Osteocyte (in vitro differentiated cells): ENCODE measurements at regions not wholly inside any gene's neighbourhood (a gene's known extent, or its start where the extent isn't known, plus 50 kb on each side); places are given as distances from the start of the nearest gene placed in this dataset.

Experiments
- DNase-seq: peaks from one replicate; pipeline ENCODE4 v3.0.0; 2021; ENCODE audit warnings: mixed read lengths; ENCODE audit not compliant: unreplicated experiment; ENCODE audit errors: extremely low spot score
- H3K27ac Mint-ChIP-seq: one replicate; pipeline ENCODE4 v1.8.0; 2021; ENCODE audit warnings: mild to moderate bottlenecking, mixed read lengths; ENCODE audit not compliant: unreplicated experiment
- H3K27me3 Mint-ChIP-seq: one replicate; pipeline ENCODE4 v1.8.0; 2021; ENCODE audit warnings: mixed read lengths; ENCODE audit not compliant: unreplicated experiment
- H3K36me3 Mint-ChIP-seq: one replicate; pipeline ENCODE4 v1.8.0; 2021; ENCODE audit warnings: mixed read lengths; ENCODE audit not compliant: unreplicated experiment
- H3K4me1 Mint-ChIP-seq: one replicate; pipeline ENCODE4 v1.8.0; 2021; ENCODE audit warnings: mixed read lengths; ENCODE audit not compliant: unreplicated experiment
- H3K4me3 Mint-ChIP-seq: one replicate; pipeline ENCODE4 v1.8.0; 2021; ENCODE audit warnings: mild to moderate bottlenecking, moderate library complexity, mixed read lengths; ENCODE audit not compliant: unreplicated experiment
- H3K9me3 Mint-ChIP-seq: one replicate; pipeline ENCODE4 v1.8.0; 2021; ENCODE audit warnings: mixed read lengths; ENCODE audit not compliant: unreplicated experiment
- CTCF ChIP-seq: fragments of 200-600 bp; sonication (generic); IDR thresholded peaks from 2 replicates; pipeline ENCODE4 v1.5.0; 2021; ENCODE audit warnings: antibody characterized with exemption, mild to moderate bottlenecking, moderate library complexity

GRCh38 chr4:121277194-121278105, 103.4 kb downstream of the QRFPR start:
- Mint-ChIP-seq H3K4me1 (no peaks in the 10 kb centered on the region), H3K27me3 (peaks cover 5% of the 10 kb centered on the region), H3K4me3 (no peak overlapping the region), H3K36me3 (no peaks in the 10 kb centered on the region), H3K9me3 (peaks cover 3% of the 10 kb centered on the region), H3K27ac (no peak overlapping the region)
- DNase-seq = no peak
- no peak for TF ChIP-seq CTCF

DNA sequence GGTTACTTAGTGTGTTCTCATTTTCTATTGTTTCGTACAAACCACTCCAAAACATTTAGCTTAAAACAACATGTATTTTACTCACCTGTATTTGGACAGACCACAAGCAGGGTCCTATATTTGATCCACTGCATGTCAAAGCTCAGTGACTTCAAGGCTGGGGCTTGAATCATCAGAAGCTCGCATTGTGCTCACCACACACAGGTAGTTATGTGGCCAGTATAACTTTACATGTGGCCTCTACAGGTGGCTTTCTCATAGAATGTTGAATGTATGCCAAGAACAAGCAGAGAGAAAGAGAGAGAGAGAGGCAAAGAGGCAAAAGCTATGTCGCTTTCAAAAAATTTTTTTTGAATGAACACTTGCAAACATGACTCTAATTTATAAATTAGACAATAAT, 107.6 kb downstream of the QRFPR start:
- no peak overlapping the region for H3K27ac Mint-ChIP-seq
- no peak overlapping the region for H3K4me3 Mint-ChIP-seq
- peaks cover 2% of the 10 kb centered on the region for H3K27me3 Mint-ChIP-seq
- DNase-seq = no peak
- no peaks in the 10 kb centered on the region for H3K4me1 Mint-ChIP-seq
- no peak for TF ChIP-seq CTCF
- no peaks in the 10 kb centered on the region for H3K9me3 Mint-ChIP-seq
- no peaks in the 10 kb centered on the region for H3K36me3 Mint-ChIP-seq

DNA sequence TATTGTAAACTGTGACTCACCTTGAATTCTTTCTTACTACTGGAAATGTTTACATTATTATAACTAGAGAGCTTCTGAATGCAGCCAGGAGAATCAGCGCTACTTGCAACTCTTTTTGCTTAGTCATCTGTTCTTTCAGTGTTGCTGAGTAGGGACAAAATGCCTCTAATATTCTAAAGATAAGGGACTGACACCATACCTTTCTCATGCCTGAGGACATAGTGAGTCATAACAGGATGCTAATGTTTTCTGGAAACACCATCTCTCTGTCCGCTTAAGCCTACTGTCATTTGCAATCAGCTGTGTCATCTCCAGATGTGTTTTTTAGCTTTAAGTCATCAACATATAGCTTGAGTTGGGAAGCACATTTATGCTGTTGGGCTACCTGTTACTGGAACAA, 108.3 kb downstream of the QRFPR start:
- TF ChIP-seq CTCF = no peak
- no peak overlapping the region for H3K4me3 Mint-ChIP-seq
- no peak for DNase-seq
- no peaks in the 10 kb centered on the region for H3K4me1 Mint-ChIP-seq
- no peaks in the 10 kb centered on the region for H3K9me3 Mint-ChIP-seq
- H3K27ac Mint-ChIP-seq = no peak overlapping the region
- peaks cover 2% of the 10 kb centered on the region for H3K27me3 Mint-ChIP-seq
- H3K36me3 Mint-ChIP-seq = no peaks in the 10 kb centered on the region

GRCh38 chr4:121270389-121270788, 106.3 kb upstream of the TNIP3 start:
- H3K4me3 Mint-ChIP-seq = no peak overlapping the region
- no peaks in the 10 kb centered on the region for H3K9me3 Mint-ChIP-seq
- DNase-seq = no peak
- no peak overlapping the region for H3K27ac Mint-ChIP-seq
- H3K27me3 Mint-ChIP-seq = peaks cover 2% of the 10 kb centered on the region
- no peaks in the 10 kb centered on the region for H3K36me3 Mint-ChIP-seq
- H3K4me1 Mint-ChIP-seq = no peaks in the 10 kb centered on the region
- TF ChIP-seq CTCF = no peak

GRCh38 chr4:121269001-121269400, 104.9 kb upstream of the TNIP3 start:
- no peaks in the 10 kb centered on the region for H3K9me3 Mint-ChIP-seq
- H3K4me3 Mint-ChIP-seq = no peak overlapping the region
- H3K27ac Mint-ChIP-seq = no peak overlapping the region
- peaks cover 2% of the 10 kb centered on the region for H3K27me3 Mint-ChIP-seq
- no peak for TF ChIP-seq CTCF
- no peaks in the 10 kb centered on the region for H3K36me3 Mint-ChIP-seq
- no peaks in the 10 kb centered on the region for H3K4me1 Mint-ChIP-seq
- no peak for DNase-seq
